ENCODE measurements at regions not wholly inside any gene's neighbourhood (a gene's known extent, or its start where the extent isn't known, plus 50 kb on each side); places are given as distances from the start of the nearest gene placed in this dataset.

- no peak for TF ChIP-seq Cebpa-rat (IDR thresholded peaks at IDR 0.05)
- no peak overlapping the region for H3K4me2 ChIP-seq
- no peak overlapping the region for H3K9ac ChIP-seq
- no peaks in the 10 kb centered on the region for H3K27me3 ChIP-seq
- H3K4me3 ChIP-seq, result no peak overlapping the region
- no peaks in the 10 kb centered on the region for H3K36me3 ChIP-seq
- H3K4me1 ChIP-seq, result peaks cover 42% of the 10 kb centered on the region
- no peaks in the 10 kb centered on the region for H4K20me1 ChIP-seq
- H3K27ac ChIP-seq, result no peak overlapping the region
- peaks cover 23% of the 10 kb centered on the region; the same call in 1 of the 2 replicates for H3K9me3 ChIP-seq
Measured at GRCh38 chr2:4673025-4673489, 969.7 kb downstream of the DCDC2C start.

GRCh38 chr2:4674007-4674406 is 970.6 kb downstream of the DCDC2C start:
- no peak overlapping the region for H3K9ac ChIP-seq
- no peaks in the 10 kb centered on the region for H4K20me1 ChIP-seq
- peak overlapping the region; percentile 55 for H3K27ac ChIP-seq
- H3K4me3 ChIP-seq, result no peak overlapping the region
- H3K36me3 ChIP-seq, result no peaks in the 10 kb centered on the region
- H3K9me3 ChIP-seq, result peaks cover 23% of the 10 kb centered on the region; the same call in 1 of the 2 replicates
- H3K4me2 ChIP-seq, result peak overlapping the region; percentile 52
- H3K4me1 ChIP-seq, result peaks cover 41% of the 10 kb centered on the region
- no peaks in the 10 kb centered on the region for H3K27me3 ChIP-seq
- TF ChIP-seq Cebpa-rat (IDR thresholded peaks at IDR 0.05), result no peak

- H3K9me3 ChIP-seq, result peaks cover 23% of the 10 kb centered on the region; the same call in 1 of the 2 replicates
- no peak overlapping the region for H3K4me3 ChIP-seq
- no peaks in the 10 kb centered on the region for H4K20me1 ChIP-seq
- no peaks in the 10 kb centered on the region for H3K27me3 ChIP-seq
- H3K4me1 ChIP-seq, result peaks cover 32% of the 10 kb centered on the region
- H3K27ac ChIP-seq, result peak overlapping the region; percentile 55; the same call in 1 of the 2 replicates
- no peak for TF ChIP-seq Cebpa-rat (IDR thresholded peaks at IDR 0.05)
- no peaks in the 10 kb centered on the region for H3K36me3 ChIP-seq
- H3K9ac ChIP-seq, result no peak overlapping the region
- peak overlapping the region; percentile 52; the same call in 1 of the 2 replicates for H3K4me2 ChIP-seq
Measured at GRCh38 chr2:4675295-4675694, 971.9 kb downstream of the DCDC2C start.

DNA sequence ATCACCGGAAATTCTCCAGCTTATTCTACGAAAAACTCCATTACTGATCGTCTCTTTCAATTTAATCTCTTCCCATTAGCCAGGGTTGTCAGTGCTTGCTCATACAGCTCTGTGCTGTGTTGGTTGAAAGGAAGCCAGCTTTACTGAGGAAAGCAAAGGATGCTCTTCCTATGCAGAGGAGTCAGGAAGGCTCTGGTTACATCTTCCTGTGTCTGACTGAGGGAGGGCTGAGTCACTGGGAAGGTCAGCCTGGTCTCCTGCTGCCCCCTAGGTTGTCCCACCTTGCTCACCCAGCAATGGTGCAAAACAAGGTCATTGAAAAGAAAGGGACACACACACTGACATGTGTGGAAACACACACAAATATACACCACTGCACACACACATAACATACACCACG is 975.6 kb downstream of the DCDC2C start:
- H3K9ac ChIP-seq, result no peak overlapping the region
- H3K9me3 ChIP-seq, result peaks cover 16% of the 10 kb centered on the region; the same call in 1 of the 2 replicates
- H3K27ac ChIP-seq, result no peak overlapping the region
- H4K20me1 ChIP-seq, result no peaks in the 10 kb centered on the region
- H3K27me3 ChIP-seq, result no peaks in the 10 kb centered on the region
- no peak overlapping the region for H3K4me2 ChIP-seq
- no peaks in the 10 kb centered on the region for H3K36me3 ChIP-seq
- no peak for TF ChIP-seq Cebpa-rat (IDR thresholded peaks at IDR 0.05)
- H3K4me3 ChIP-seq, result no peak overlapping the region
- H3K4me1 ChIP-seq, result peaks cover 22% of the 10 kb centered on the region

- Histone ChIP-seq H3K27me3 (no peaks in the 10 kb centered on the region), H3K4me3 (no peak overlapping the region), H3K9me3 (peaks cover 11% of the 10 kb centered on the region; the same call in 1 of the 2 replicates), H3K27ac (no peak overlapping the region), H4K20me1 (no peaks in the 10 kb centered on the region), H3K9ac (no peak overlapping the region), H3K4me2 (no peak overlapping the region), H3K4me1 (peaks cover 17% of the 10 kb centered on the region), H3K36me3 (no peaks in the 10 kb centered on the region)
- no peak for TF ChIP-seq Cebpa-rat (IDR thresholded peaks at IDR 0.05)
Measured at GRCh38 chr2:4679391-4679790, 976.0 kb downstream of the DCDC2C start.

DNA sequence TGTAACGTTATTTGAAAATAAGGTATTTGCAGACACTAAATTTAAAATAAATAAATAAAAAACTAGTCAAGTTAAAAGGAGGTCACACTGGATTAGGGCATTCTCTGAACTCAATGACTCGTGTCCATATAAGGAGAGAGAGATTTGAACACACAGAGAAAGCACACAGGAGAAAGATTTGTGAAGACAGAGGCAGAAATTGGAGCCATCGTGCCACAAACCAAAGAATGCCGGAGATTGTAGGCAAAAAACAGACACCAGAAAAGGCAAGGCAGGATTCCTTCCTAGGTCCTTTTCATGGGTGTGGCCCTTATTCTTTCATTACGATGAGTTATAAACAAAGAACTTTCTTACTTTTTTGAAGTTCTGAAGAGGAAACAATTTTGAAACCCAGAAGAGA is 981.5 kb downstream of the DCDC2C start:
- no peak for TF ChIP-seq Cebpa-rat (IDR thresholded peaks at IDR 0.05)
- Histone ChIP-seq H3K36me3 (no peaks in the 10 kb centered on the region), H3K27me3 (no peaks in the 10 kb centered on the region), H3K27ac (no peak overlapping the region), H3K9me3 (0 out of 2 replicates have a peak, but pooled peaks cover under 1% of the 10 kb centered on the region), H3K4me1 (no peaks in the 10 kb centered on the region), H4K20me1 (no peaks in the 10 kb centered on the region), H3K4me3 (no peak overlapping the region), H3K9ac (no peak overlapping the region), H3K4me2 (no peak overlapping the region)

GRCh38 chr2:4690913-4691312 is 987.5 kb downstream of the DCDC2C start:
- Histone ChIP-seq H4K20me1 (no peaks in the 10 kb centered on the region), H3K9me3 (peaks cover 21% of the 10 kb centered on the region), H3K36me3 (no peaks in the 10 kb centered on the region), H3K27ac (no peak overlapping the region), H3K27me3 (no peaks in the 10 kb centered on the region), H3K9ac (no peak overlapping the region), H3K4me2 (no peak overlapping the region), H3K4me3 (no peak overlapping the region), H3K4me1 (peaks cover 31% of the 10 kb centered on the region)
- no peak for TF ChIP-seq Cebpa-rat (IDR thresholded peaks at IDR 0.05)

GRCh38 chr2:4693266-4693665 is 989.9 kb downstream of the DCDC2C start:
- TF ChIP-seq Cebpa-rat (IDR thresholded peaks at IDR 0.05), result no peak
- H3K36me3 ChIP-seq, result no peaks in the 10 kb centered on the region
- peak overlapping the region; percentile 44 for H3K27ac ChIP-seq
- peaks cover 31% of the 10 kb centered on the region for H3K9me3 ChIP-seq
- H3K4me2 ChIP-seq, result peak overlapping the region; percentile 58
- no peak overlapping the region for H3K9ac ChIP-seq
- no peaks in the 10 kb centered on the region for H4K20me1 ChIP-seq
- no peaks in the 10 kb centered on the region for H3K27me3 ChIP-seq
- H3K4me1 ChIP-seq, result peaks cover 31% of the 10 kb centered on the region
- no peak overlapping the region for H3K4me3 ChIP-seq

- no peak for TF ChIP-seq Cebpa-rat (IDR thresholded peaks at IDR 0.05)
- no peak overlapping the region for H3K9ac ChIP-seq
Measured at GRCh38 chr2:4695281-4695861, 992.0 kb downstream of the DCDC2C start.

DNA sequence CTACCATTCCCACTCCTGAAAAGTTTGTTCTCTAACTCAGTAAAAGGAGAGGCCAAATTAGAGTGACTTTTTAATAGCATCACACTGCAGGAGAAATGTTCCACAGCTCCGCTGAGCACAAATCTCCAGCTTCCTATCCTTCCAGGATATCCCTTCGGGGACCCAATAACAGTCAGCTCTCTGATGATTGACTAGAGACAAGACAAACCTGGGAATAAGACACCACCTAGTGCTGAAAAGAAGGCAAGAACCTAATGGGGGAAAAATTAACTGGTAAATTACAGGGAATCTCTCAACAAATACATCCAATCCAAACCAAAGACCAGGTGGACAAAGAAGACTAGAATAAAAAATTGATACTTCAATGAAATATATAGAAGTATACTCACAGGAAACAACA is 977.1 kb upstream of the SOX11 start:
- Histone ChIP-seq H3K27ac (no peak overlapping the region), H3K9me3 (peaks cover 14% of the 10 kb centered on the region), H3K9ac (no peak overlapping the region), H4K20me1 (no peaks in the 10 kb centered on the region), H3K4me3 (no peak overlapping the region), H3K4me1 (no peaks in the 10 kb centered on the region), H3K27me3 (no peaks in the 10 kb centered on the region), H3K36me3 (no peaks in the 10 kb centered on the region), H3K4me2 (no peak overlapping the region)
- no peak for TF ChIP-seq Cebpa-rat (IDR thresholded peaks at IDR 0.05)

More at GRCh38 chr2:4695281-4695861, 992.0 kb downstream of the DCDC2C start:
- H3K27me3 ChIP-seq, result no peaks in the 10 kb centered on the region
- no peak overlapping the region for H3K4me2 ChIP-seq
- H4K20me1 ChIP-seq, result no peaks in the 10 kb centered on the region
- no peak overlapping the region for H3K4me3 ChIP-seq
- no peak overlapping the region for H3K27ac ChIP-seq
- H3K4me1 ChIP-seq, result peaks cover 31% of the 10 kb centered on the region
- H3K9me3 ChIP-seq, result peaks cover 26% of the 10 kb centered on the region
- H3K36me3 ChIP-seq, result no peaks in the 10 kb centered on the region
